ENCODE measurements at regions not wholly inside any gene's neighbourhood (a gene's known extent, or its start where the extent isn't known, plus 50 kb on each side); places are given as distances from the start of the nearest gene placed in this dataset.

- no peak overlapping the region for H3K9ac ChIP-seq (ENCODE audit: low read length)
- no peaks in the 10 kb centered on the region for H3K27me3 Mint-ChIP-seq (ENCODE audit: low read depth, unreplicated experiment)
- H3K4me3 ChIP-seq (ENCODE audit: insufficient read depth, low read depth, low read length), result no peak overlapping the region
- H3K36me3 Mint-ChIP-seq (ENCODE audit: low read depth, unreplicated experiment), result no peaks in the 10 kb centered on the region
- H3K36me3 ChIP-seq (ENCODE audit: insufficient read depth, low read length), result no peaks in the 10 kb centered on the region
- FAIRE-seq (no peak), DNase-seq (ENCODE audit: low read depth) (peak; percentile 28)
- no peaks in the 10 kb centered on the region for H3K4me1 ChIP-seq (ENCODE audit: insufficient read depth, low read length)
- no peak overlapping the region for H3K4me2 ChIP-seq (ENCODE audit: low read length)
- H3K4me3 Mint-ChIP-seq (ENCODE audit: unreplicated experiment), result no peak overlapping the region
- H3K9me3 Mint-ChIP-seq (ENCODE audit: unreplicated experiment), result no peaks in the 10 kb centered on the region
- H2AFZ ChIP-seq (ENCODE audit: low read depth, low read length), result no peak overlapping the region
- no peak for TF ChIP-seq CTCF (IDR thresholded peaks at IDR 0.05; ENCODE audit: insufficient read depth, low read depth, low read length)
- TF ChIP-seq EZH2 (IDR thresholded peaks at IDR 0.05; ENCODE audit: insufficient read depth, low read length), result no peak
- no peaks in the 10 kb centered on the region for H3K27me3 ChIP-seq (ENCODE audit: insufficient read depth, low read length)
- H3K9me3 ChIP-seq (ENCODE audit: insufficient read depth, low read depth, low read length), result no peaks in the 10 kb centered on the region
- H3K79me2 ChIP-seq (ENCODE audit: insufficient read depth, low read length), result no peaks in the 10 kb centered on the region
- H3K27ac Mint-ChIP-seq (ENCODE audit: unreplicated experiment), result no peak overlapping the region
- H4K20me1 ChIP-seq (ENCODE audit: insufficient read depth, low read length), result no peaks in the 10 kb centered on the region
- peaks cover 5% of the 10 kb centered on the region for H3K4me1 Mint-ChIP-seq (ENCODE audit: low read depth, unreplicated experiment)
- no peak overlapping the region for H3K27ac ChIP-seq (ENCODE audit: low read depth, low read length)
These were observed 141.2 kb downstream of the LURAP1L start for GRCh38 chr9:12916042-12916441.

GRCh38 chr9:12920437-12920836 is 145.6 kb downstream of the LURAP1L start:
- no peaks in the 10 kb centered on the region for H3K36me3 ChIP-seq (ENCODE audit: insufficient read depth, low read length)
- Mint-ChIP-seq H3K36me3 (ENCODE audit: low read depth, unreplicated experiment) (no peaks in the 10 kb centered on the region), H3K27me3 (ENCODE audit: low read depth, unreplicated experiment) (no peaks in the 10 kb centered on the region), H3K4me1 (ENCODE audit: low read depth, unreplicated experiment) (peaks cover 18% of the 10 kb centered on the region), H3K27ac (ENCODE audit: unreplicated experiment) (no peak overlapping the region), H3K9me3 (ENCODE audit: unreplicated experiment) (no peaks in the 10 kb centered on the region), H3K4me3 (ENCODE audit: unreplicated experiment) (no peak overlapping the region)
- no peaks in the 10 kb centered on the region for H4K20me1 ChIP-seq (ENCODE audit: insufficient read depth, low read length)
- no peak overlapping the region for H3K27ac ChIP-seq (ENCODE audit: low read depth, low read length)
- DNase-seq (ENCODE audit: low read depth), result no peak
- TF ChIP-seq CTCF (IDR thresholded peaks at IDR 0.05; ENCODE audit: insufficient read depth, low read depth, low read length), result no peak
- TF ChIP-seq EZH2 (IDR thresholded peaks at IDR 0.05; ENCODE audit: insufficient read depth, low read length), result no peak
- H3K4me1 ChIP-seq (ENCODE audit: insufficient read depth, low read length), result peaks cover 5% of the 10 kb centered on the region
- H3K27me3 ChIP-seq (ENCODE audit: insufficient read depth, low read length), result no peaks in the 10 kb centered on the region
- H3K9ac ChIP-seq (ENCODE audit: low read length), result no peak overlapping the region
- no peak overlapping the region for H2AFZ ChIP-seq (ENCODE audit: low read depth, low read length)
- H3K4me3 ChIP-seq (ENCODE audit: insufficient read depth, low read depth, low read length), result no peak overlapping the region
- no peaks in the 10 kb centered on the region for H3K79me2 ChIP-seq (ENCODE audit: insufficient read depth, low read length)
- no peak for FAIRE-seq
- H3K4me2 ChIP-seq (ENCODE audit: low read length), result no peak overlapping the region
- no peaks in the 10 kb centered on the region for H3K9me3 ChIP-seq (ENCODE audit: insufficient read depth, low read depth, low read length)

GRCh38 chr9:12921621-12922020 is 146.8 kb downstream of the LURAP1L start:
- no peak overlapping the region for H3K27ac ChIP-seq (ENCODE audit: low read depth, low read length)
- no peaks in the 10 kb centered on the region for H3K27me3 Mint-ChIP-seq (ENCODE audit: low read depth, unreplicated experiment)
- no peaks in the 10 kb centered on the region for H3K79me2 ChIP-seq (ENCODE audit: insufficient read depth, low read length)
- H3K36me3 Mint-ChIP-seq (ENCODE audit: low read depth, unreplicated experiment), result no peaks in the 10 kb centered on the region
- no peak overlapping the region for H3K27ac Mint-ChIP-seq (ENCODE audit: unreplicated experiment)
- H3K4me1 ChIP-seq (ENCODE audit: insufficient read depth, low read length), result peaks cover 5% of the 10 kb centered on the region
- no peak for FAIRE-seq
- H3K4me2 ChIP-seq (ENCODE audit: low read length), result no peak overlapping the region
- no peak for DNase-seq (ENCODE audit: low read depth)
- H3K9me3 ChIP-seq (ENCODE audit: insufficient read depth, low read depth, low read length), result no peaks in the 10 kb centered on the region
- no peak overlapping the region for H2AFZ ChIP-seq (ENCODE audit: low read depth, low read length)
- no peak for TF ChIP-seq CTCF (IDR thresholded peaks at IDR 0.05; ENCODE audit: insufficient read depth, low read depth, low read length)
- no peak for TF ChIP-seq EZH2 (IDR thresholded peaks at IDR 0.05; ENCODE audit: insufficient read depth, low read length)
- no peak overlapping the region for H3K4me3 ChIP-seq (ENCODE audit: insufficient read depth, low read depth, low read length)
- no peaks in the 10 kb centered on the region for H3K27me3 ChIP-seq (ENCODE audit: insufficient read depth, low read length)
- H3K36me3 ChIP-seq (ENCODE audit: insufficient read depth, low read length), result no peaks in the 10 kb centered on the region
- peaks cover 3% of the 10 kb centered on the region for H3K9me3 Mint-ChIP-seq (ENCODE audit: unreplicated experiment)
- no peak overlapping the region for H3K9ac ChIP-seq (ENCODE audit: low read length)
- peaks cover 13% of the 10 kb centered on the region for H3K4me1 Mint-ChIP-seq (ENCODE audit: low read depth, unreplicated experiment)
- no peak overlapping the region for H3K4me3 Mint-ChIP-seq (ENCODE audit: unreplicated experiment)
- H4K20me1 ChIP-seq (ENCODE audit: insufficient read depth, low read length), result no peaks in the 10 kb centered on the region
